Gastrocnemius medialis (tissue), 4 donors: ENCODE measurements at regions not wholly inside any gene's neighbourhood (a gene's known extent, or its start where the extent isn't known, plus 50 kb on each side); places are given as distances from the start of the nearest gene placed in this dataset.
"Not testable (repeated sequence)": the region's sequence is repeated elsewhere in the genome, so short reads cannot be mapped to it uniquely, and the experiment has no call there.

Experiments used
- ATAC-seq, 2 donors: fragments of 150-250 bp; one replicate each; pipeline ENCODE4 v1.9.1; 2016
- DNase-seq, 2 donors: peaks; one replicate each; pipeline ENCODE4 v3.0.0-alpha.2; 2019
- H3K27ac ChIP-seq, 4 donors: fragments of 200-600 bp; sonication (generic); 1 replicate in 1 of 4; 2 replicates in 3 of 4; pipeline ENCODE4 v1.5.1; 2016 to 2018; ENCODE audit warnings: mild to moderate bottlenecking in 2 of 4, moderate library complexity in 1 of 4
- H3K27me3 ChIP-seq, 3 donors: fragments of 200-600 bp; sonication (generic) in 2 of 3; 1 replicate in 1 of 3; 2 replicates in 2 of 3; pipeline versions ENCODE4 v1.5.1 to v1.6.0; 2016 to 2019; ENCODE audit warnings: mild to moderate bottlenecking in 1 of 3, moderate library complexity in 1 of 3
- H3K36me3 ChIP-seq, 2 donors: fragments of 200-600 bp; sonication (generic) in 1 of 2; one replicate each; pipeline ENCODE4 v1.5.1; 2017 to 2018
- H3K4me1 ChIP-seq, 2 donors: fragments of 200-600 bp; sonication (generic) in 1 of 2; one replicate each; pipeline ENCODE4 v1.5.1; 2016 to 2017; ENCODE audit warnings: mild to moderate bottlenecking in 2 of 2
- H3K4me3 ChIP-seq, 4 donors: fragments of 200-600 bp; sonication (generic) in 3 of 4; 1 replicate in 1 of 4; 2 replicates in 3 of 4; pipeline ENCODE4 v1.5.1; 2016 to 2019; ENCODE audit warnings: mild to moderate bottlenecking in 2 of 4
- H3K9me3 ChIP-seq, 3 donors: fragments of 200-600 bp; sonication (generic) in 2 of 3; 1 replicate in 1 of 3; 2 replicates in 2 of 3; pipeline ENCODE4 v1.5.1; 2016 to 2019
- POLR2A ChIP-seq, 2 donors: fragments of 450-650 bp; IDR thresholded peaks; one replicate each; pipeline ENCODE4 v1.6.1; 2017; ENCODE audit warnings: antibody characterized with exemption in 2 of 2, mild to moderate bottlenecking in 2 of 2, moderate library complexity in 2 of 2
- in situ Hi-C, 4 donors: fragments of 200-750 bp; cut with MboI; loops; one replicate each; pipeline versions ENCODE4 v1.15.0 to v1.8.0; 2017; ENCODE audit warnings: low sequenced_read_pairs in 4 of 4
- intact Hi-C: fragments of 100-400 bp; cut with DNase I; formaldehyde crosslinking; loops from one replicate; pipeline ENCODE4 v1.15.1; 2023; ENCODE audit warnings: low total_unique reads
- TF ChIP-seq, protein P1 (sequence below), 5 experiments: fragments of 450-650 bp in 3 of 5; fragments of 200-600 bp in 2 of 5; sonication (generic) in 2 of 5; IDR thresholded peaks in 4 of 5; conservative IDR thresholded peaks in 1 of 5; 1 replicate in 4 of 5; 2 replicates in 1 of 5; pipeline ENCODE4 v1.5.1; 2016 to 2019; ENCODE audit warnings: antibody characterized with exemption in 5 of 5, mild to moderate bottlenecking in 3 of 5, moderate library complexity in 3 of 5

DNA sequence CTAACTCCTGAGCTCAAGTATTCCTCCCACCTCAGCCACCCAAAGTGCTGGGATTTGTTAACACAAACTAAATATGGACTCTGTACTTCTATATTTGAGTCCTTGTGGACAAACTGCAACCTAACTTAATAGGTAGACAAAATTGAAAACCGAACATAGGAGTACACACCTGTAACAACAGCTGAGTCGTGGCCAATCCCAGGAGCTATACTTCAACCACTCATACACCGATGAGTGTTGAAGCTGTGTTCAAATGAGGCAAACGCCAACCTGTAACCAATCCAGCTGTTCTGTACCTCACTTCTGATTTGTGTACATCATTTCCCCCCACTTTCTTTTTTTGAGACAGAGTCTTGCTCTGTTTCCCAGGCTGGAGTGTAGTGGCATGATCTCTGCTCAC is 471.5 kb upstream of the C16orf82 start:
- no peaks in the 10 kb centered on the region for H3K36me3 ChIP-seq
- in situ Hi-C loops, result no loop called here
- no peak overlapping the region for H3K4me3 ChIP-seq
- no peak for DNase-seq
- H3K27me3 ChIP-seq, result no peaks in the 10 kb centered on the region
- no peak overlapping the region for H3K27ac ChIP-seq
- intact Hi-C loops, result no loop called here
- ATAC-seq, result no peak
- H3K4me1 ChIP-seq, result no peaks in the 10 kb centered on the region
- H3K9me3 ChIP-seq, result no peaks in the 10 kb centered on the region
- TF ChIP-seq, protein P1, sequence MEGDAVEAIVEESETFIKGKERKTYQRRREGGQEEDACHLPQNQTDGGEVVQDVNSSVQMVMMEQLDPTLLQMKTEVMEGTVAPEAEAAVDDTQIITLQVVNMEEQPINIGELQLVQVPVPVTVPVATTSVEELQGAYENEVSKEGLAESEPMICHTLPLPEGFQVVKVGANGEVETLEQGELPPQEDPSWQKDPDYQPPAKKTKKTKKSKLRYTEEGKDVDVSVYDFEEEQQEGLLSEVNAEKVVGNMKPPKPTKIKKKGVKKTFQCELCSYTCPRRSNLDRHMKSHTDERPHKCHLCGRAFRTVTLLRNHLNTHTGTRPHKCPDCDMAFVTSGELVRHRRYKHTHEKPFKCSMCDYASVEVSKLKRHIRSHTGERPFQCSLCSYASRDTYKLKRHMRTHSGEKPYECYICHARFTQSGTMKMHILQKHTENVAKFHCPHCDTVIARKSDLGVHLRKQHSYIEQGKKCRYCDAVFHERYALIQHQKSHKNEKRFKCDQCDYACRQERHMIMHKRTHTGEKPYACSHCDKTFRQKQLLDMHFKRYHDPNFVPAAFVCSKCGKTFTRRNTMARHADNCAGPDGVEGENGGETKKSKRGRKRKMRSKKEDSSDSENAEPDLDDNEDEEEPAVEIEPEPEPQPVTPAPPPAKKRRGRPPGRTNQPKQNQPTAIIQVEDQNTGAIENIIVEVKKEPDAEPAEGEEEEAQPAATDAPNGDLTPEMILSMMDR (IDR thresholded peaks at IDR 0.05 in 4 of 5, conservative IDR thresholded peaks at IDR 0.05 in 1 of 5), result no peak
- no peak for TF ChIP-seq POLR2A (IDR thresholded peaks at IDR 0.05)

DNA sequence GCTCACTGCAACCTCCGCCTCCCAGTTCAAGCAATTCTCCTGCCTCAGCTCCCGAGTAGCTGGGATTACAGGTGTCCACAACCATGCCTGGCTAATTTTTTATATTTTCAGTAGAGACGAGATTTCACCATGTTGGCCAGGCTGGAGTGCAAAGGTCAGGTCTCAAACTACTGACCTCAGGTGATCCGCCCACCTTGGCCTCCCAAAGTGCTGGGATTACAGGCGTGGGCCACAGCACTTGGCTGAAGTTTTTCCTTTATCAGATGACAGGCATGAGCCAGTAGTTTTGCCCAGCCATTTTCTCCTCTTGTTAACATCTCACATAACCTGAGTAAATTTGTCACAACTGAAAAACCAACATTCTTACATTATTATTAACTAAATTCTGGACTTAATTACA is 470.7 kb upstream of the C16orf82 start:
- H3K36me3 ChIP-seq, intact Hi-C loops, ATAC-seq, DNase-seq, H3K9me3 ChIP-seq, H3K4me3 ChIP-seq, H3K4me1 ChIP-seq, in situ Hi-C loops, H3K27me3 ChIP-seq, H3K27ac ChIP-seq: not testable (repeated sequence)

DNA sequence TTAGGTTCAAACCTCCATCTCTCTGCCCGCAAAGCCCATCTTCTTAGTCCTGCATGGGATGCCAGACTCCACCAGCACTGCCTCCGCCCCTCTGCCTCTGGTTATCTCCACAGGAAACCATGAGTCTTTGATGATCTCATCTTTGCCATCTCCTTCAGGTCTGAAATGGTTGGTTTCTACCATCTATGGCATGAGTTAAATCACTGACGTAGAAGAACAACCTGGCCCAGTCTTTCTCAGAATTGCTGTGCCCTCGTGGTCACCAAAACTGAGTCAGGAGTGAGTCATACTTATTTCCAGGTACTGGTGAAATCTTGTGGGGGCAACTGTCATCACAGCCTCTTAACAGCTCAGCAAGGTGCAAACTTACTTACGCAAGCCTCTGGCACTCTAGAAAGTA is 468.7 kb upstream of the C16orf82 start:
- in situ Hi-C loops, result no loop called here

DNA sequence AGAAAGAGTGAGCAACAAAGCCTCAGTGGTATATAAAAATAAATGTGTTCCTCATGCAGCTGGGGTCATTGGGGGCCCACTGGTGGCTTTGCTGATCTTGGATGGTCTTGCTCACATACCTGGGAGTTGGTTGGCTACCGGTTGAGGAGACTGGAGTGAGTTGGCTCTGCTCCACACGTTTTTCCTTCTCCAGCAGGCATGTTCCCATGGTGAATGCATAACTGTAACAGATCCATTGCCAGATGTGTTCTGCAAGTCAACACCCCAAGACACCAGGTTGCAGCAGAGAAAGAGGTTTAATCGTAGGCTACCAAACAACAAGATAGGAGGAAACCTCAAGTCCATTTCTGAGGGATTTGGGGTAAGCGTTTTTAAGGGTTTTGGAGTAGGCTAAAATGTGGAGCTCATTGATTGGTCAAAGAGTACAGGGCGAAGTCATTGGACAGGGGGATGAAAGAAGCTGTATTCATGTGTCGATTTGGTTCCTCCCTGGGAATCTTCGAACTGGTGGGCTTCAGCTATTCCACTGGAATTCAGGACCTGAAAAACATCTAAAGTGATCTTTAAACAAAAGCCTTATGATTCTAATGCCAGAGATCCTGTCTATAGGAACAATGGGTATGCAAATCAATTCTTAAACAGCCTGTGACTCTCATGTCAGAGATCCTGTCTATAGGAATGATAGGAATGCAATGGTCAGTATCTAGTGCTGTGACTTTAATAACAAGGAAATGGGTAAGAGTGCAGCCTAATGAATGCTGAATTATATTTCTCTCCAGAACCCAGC is 467.5 kb upstream of the C16orf82 start:
- DNase-seq (no peak), ATAC-seq (no peak)
- Histone ChIP-seq H3K27me3 (no peaks in the 10 kb centered on the region), H3K4me3 (no peak overlapping the region), H3K9me3 (no peaks in the 10 kb centered on the region), H3K36me3 (no peaks in the 10 kb centered on the region), H3K27ac (no peak overlapping the region), H3K4me1 (no peaks in the 10 kb centered on the region)
- TF ChIP-seq POLR2A (IDR thresholded peaks at IDR 0.05), result no peak
- TF ChIP-seq, protein P1 (IDR thresholded peaks at IDR 0.05 in 4 of 5, conservative IDR thresholded peaks at IDR 0.05 in 1 of 5), result no peak
- intact Hi-C loops (no loop called here), in situ Hi-C loops (no loop called here)

More for the DNA sequence above, 468.7 kb upstream of the C16orf82 start:
- Histone ChIP-seq H3K4me1 (no peaks in the 10 kb centered on the region), H3K27me3 (no peaks in the 10 kb centered on the region), H3K27ac (no peak overlapping the region), H3K9me3 (no peaks in the 10 kb centered on the region), H3K4me3 (no peak overlapping the region), H3K36me3 (no peaks in the 10 kb centered on the region)
- DNase-seq (no peak), ATAC-seq (no peak)
- TF ChIP-seq, protein P1 (IDR thresholded peaks at IDR 0.05 in 4 of 5, conservative IDR thresholded peaks at IDR 0.05 in 1 of 5), result no peak
- TF ChIP-seq POLR2A (IDR thresholded peaks at IDR 0.05), result no peak
- intact Hi-C loops, result no loop called here

DNA sequence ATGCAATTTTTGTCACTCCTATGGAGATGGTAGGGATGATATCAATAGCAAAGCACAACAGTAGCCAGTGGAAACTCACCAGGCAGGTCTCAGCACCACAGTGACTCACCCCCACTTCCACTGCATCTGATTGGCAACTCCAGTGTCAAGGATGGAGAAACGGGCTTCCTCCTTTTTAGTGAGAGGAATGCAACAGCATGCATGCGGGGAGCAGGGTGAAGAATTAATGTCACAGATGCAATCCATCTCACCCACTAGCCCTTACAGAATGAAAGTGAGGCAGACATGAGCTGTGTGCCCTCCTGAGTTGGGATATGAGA is 467.0 kb upstream of the C16orf82 start:
- in situ Hi-C loops (no loop called here), intact Hi-C loops (no loop called here)
- Histone ChIP-seq H3K4me1 (no peaks in the 10 kb centered on the region), H3K27me3 (no peaks in the 10 kb centered on the region), H3K9me3 (no peaks in the 10 kb centered on the region), H3K36me3 (no peaks in the 10 kb centered on the region), H3K4me3 (no peak overlapping the region), H3K27ac (no peak overlapping the region)
- DNase-seq (no peak), ATAC-seq (no peak)
- TF ChIP-seq, protein P1 (IDR thresholded peaks at IDR 0.05 in 4 of 5, conservative IDR thresholded peaks at IDR 0.05 in 1 of 5), result no peak
- TF ChIP-seq POLR2A (IDR thresholded peaks at IDR 0.05), result no peak
